Natural killer cell (primary cell): ENCODE measurements at regions not wholly inside any gene's neighbourhood (a gene's known extent, or its start where the extent isn't known, plus 50 kb on each side); places are given as distances from the start of the nearest gene placed in this dataset.

Experiments used
- ATAC-seq, 3 donors: fragments of 150-1000 bp in 2 of 3; fragments of 200-7000 bp in 1 of 3; cut with Tn5 transposase; 1 replicate in 1 of 3; 2 replicates in 2 of 3; pipeline ENCODE4 v1.10.0; 2021; ENCODE audit warnings: mild to moderate bottlenecking in 2 of 3, moderate library complexity in 2 of 3
- DNase-seq, 2 donors: peaks; one replicate each; pipeline versions ENCODE4 v3.0.0 to v3.0.0-alpha.2; 2013 to 2021; ENCODE audit warnings: mixed read lengths in 1 of 2
- H3K27ac ChIP-seq: one replicate; pipeline ENCODE4 v1.5.1; 2013; ENCODE audit warnings: mild to moderate bottlenecking, low read length
- H3K27me3 ChIP-seq: one replicate; pipeline ENCODE4 v1.6.1; 2013; ENCODE audit warnings: low read length; ENCODE audit not compliant: control insufficient read depth, insufficient read depth
- H3K36me3 ChIP-seq: one replicate; pipeline ENCODE4 v1.6.1; 2013; ENCODE audit warnings: low read length; ENCODE audit not compliant: control insufficient read depth, insufficient read depth
- H3K4me1 ChIP-seq: one replicate; pipeline ENCODE4 v1.6.1; 2013; ENCODE audit warnings: low read length; ENCODE audit not compliant: control insufficient read depth, insufficient read depth
- H3K4me3 ChIP-seq: one replicate; pipeline ENCODE4 v1.5.1; 2013; ENCODE audit warnings: low read length
- H3K9me3 ChIP-seq: one replicate; pipeline ENCODE4 v1.6.1; 2013; ENCODE audit warnings: low read length; ENCODE audit not compliant: control insufficient read depth, insufficient read depth
- H3K27ac Mint-ChIP-seq, 2 donors: one replicate each; pipeline ENCODE4 v1.8.0; 2022; ENCODE audit warnings: mild to moderate bottlenecking in 2 of 2, mixed read lengths in 2 of 2, moderate library complexity in 1 of 2
- H3K27me3 Mint-ChIP-seq, 2 donors: one replicate each; pipeline ENCODE4 v1.8.0; 2022; ENCODE audit warnings: low read depth in 2 of 2, mixed read lengths in 2 of 2
- H3K36me3 Mint-ChIP-seq: one replicate; pipeline ENCODE4 v1.8.0; 2022; ENCODE audit warnings: mixed read lengths
- H3K4me1 Mint-ChIP-seq, 2 donors: one replicate each; pipeline ENCODE4 v1.8.0; 2022; ENCODE audit warnings: mixed read lengths in 2 of 2
- H3K4me3 Mint-ChIP-seq: one replicate; pipeline ENCODE4 v1.8.0; 2022; ENCODE audit warnings: mild to moderate bottlenecking, moderate library complexity, mixed read lengths
- H3K9me3 Mint-ChIP-seq, 2 donors: one replicate each; pipeline ENCODE4 v1.8.0; 2022; ENCODE audit warnings: mixed read lengths in 2 of 2
- WGBS: methylation state at CpG from one replicate; pipeline ENCODE4 v1.1.7; 2013; ENCODE audit warnings: missing lambda C conversion rate; ENCODE audit not compliant: insufficient coverage; 5-methylcytosine and 5-hydroxymethylcytosine counted together
- intact Hi-C: fragments of 100-400 bp; cut with micrococcal nuclease; formaldehyde crosslinking; loops from one replicate; pipeline ENCODE4 v1.14.2; 2022
- TF ChIP-seq, protein P1 (sequence below): fragments of 200-600 bp; IDR thresholded peaks from one replicate; pipeline ENCODE4 v1.8.0; 2022; ENCODE audit warnings: antibody characterized with exemption

DNA sequence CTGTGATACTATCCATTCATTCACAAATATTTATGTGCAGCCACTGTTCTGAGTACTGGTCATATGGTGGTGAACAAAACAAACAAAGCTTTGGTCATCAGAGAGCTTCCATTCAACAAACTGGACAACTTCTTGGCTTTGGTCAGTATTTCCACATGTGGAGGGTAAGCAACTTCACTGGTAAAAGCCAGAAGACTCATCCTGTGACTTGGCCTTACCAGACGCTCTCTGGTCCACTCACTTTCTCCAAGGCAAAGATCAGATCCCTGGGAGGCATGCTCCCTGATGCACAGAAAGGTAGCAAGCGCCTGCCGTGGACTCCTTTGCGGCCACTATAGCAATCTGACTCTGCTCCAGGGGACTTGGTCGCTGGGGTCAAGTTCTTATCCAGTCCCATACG, 179.5 kb downstream of the EN1 start:
- DNase-seq (no peak), ATAC-seq (no peak)
- no peak overlapping the region for H3K27ac Mint-ChIP-seq
- H3K36me3 ChIP-seq: no peaks in the 10 kb centered on the region
- no peaks in the 10 kb centered on the region for H3K27me3 Mint-ChIP-seq
- TF ChIP-seq, protein P1, sequence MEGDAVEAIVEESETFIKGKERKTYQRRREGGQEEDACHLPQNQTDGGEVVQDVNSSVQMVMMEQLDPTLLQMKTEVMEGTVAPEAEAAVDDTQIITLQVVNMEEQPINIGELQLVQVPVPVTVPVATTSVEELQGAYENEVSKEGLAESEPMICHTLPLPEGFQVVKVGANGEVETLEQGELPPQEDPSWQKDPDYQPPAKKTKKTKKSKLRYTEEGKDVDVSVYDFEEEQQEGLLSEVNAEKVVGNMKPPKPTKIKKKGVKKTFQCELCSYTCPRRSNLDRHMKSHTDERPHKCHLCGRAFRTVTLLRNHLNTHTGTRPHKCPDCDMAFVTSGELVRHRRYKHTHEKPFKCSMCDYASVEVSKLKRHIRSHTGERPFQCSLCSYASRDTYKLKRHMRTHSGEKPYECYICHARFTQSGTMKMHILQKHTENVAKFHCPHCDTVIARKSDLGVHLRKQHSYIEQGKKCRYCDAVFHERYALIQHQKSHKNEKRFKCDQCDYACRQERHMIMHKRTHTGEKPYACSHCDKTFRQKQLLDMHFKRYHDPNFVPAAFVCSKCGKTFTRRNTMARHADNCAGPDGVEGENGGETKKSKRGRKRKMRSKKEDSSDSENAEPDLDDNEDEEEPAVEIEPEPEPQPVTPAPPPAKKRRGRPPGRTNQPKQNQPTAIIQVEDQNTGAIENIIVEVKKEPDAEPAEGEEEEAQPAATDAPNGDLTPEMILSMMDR: no peak
- H3K4me3 ChIP-seq: no peak overlapping the region
- H3K9me3 ChIP-seq: no peaks in the 10 kb centered on the region
- no peak overlapping the region for H3K4me3 Mint-ChIP-seq
- no peaks in the 10 kb centered on the region for H3K27me3 ChIP-seq
- H3K4me1 ChIP-seq: no peaks in the 10 kb centered on the region
- H3K4me1 Mint-ChIP-seq: no peaks in the 10 kb centered on the region
- H3K9me3 Mint-ChIP-seq: no peaks in the 10 kb centered on the region
- intact Hi-C loops: no loop called here
- 92% methylated on average over 6 of the region's 6 CpGs for WGBS
- no peak overlapping the region for H3K27ac ChIP-seq
- H3K36me3 Mint-ChIP-seq: no peaks in the 10 kb centered on the region

DNA sequence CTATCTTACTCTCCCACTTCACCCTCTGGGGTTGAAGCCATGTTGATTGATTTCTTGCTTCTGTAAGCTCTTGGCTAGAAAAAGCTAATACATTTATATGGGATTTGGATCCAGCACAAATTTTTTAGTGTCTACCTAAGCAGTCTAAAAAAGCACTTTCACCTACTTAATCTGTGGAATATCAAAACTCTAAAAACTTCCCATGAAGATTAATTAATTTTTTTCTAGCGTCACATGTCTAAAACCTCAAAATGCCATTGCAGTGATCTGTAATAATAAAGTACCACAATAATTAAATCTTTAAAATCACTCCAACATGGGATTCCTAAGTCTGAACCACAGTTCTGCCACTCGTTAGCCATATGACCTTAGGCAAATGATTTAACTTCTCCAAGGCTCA, 180.1 kb downstream of the EN1 start:
- no peaks in the 10 kb centered on the region for H3K9me3 ChIP-seq
- Mint-ChIP-seq H3K4me1 (no peaks in the 10 kb centered on the region), H3K36me3 (no peaks in the 10 kb centered on the region), H3K4me3 (no peak overlapping the region), H3K27ac (no peak overlapping the region), H3K9me3 (no peaks in the 10 kb centered on the region), H3K27me3 (no peaks in the 10 kb centered on the region)
- TF ChIP-seq, protein P1: no peak
- 81% methylated on average over 2 of the region's 2 CpGs for WGBS
- no peaks in the 10 kb centered on the region for H3K4me1 ChIP-seq
- intact Hi-C loops: no loop called here
- no peaks in the 10 kb centered on the region for H3K36me3 ChIP-seq
- H3K4me3 ChIP-seq: no peak overlapping the region
- no peaks in the 10 kb centered on the region for H3K27me3 ChIP-seq
- ATAC-seq (no peak), DNase-seq (no peak)
- H3K27ac ChIP-seq: no peak overlapping the region

DNA sequence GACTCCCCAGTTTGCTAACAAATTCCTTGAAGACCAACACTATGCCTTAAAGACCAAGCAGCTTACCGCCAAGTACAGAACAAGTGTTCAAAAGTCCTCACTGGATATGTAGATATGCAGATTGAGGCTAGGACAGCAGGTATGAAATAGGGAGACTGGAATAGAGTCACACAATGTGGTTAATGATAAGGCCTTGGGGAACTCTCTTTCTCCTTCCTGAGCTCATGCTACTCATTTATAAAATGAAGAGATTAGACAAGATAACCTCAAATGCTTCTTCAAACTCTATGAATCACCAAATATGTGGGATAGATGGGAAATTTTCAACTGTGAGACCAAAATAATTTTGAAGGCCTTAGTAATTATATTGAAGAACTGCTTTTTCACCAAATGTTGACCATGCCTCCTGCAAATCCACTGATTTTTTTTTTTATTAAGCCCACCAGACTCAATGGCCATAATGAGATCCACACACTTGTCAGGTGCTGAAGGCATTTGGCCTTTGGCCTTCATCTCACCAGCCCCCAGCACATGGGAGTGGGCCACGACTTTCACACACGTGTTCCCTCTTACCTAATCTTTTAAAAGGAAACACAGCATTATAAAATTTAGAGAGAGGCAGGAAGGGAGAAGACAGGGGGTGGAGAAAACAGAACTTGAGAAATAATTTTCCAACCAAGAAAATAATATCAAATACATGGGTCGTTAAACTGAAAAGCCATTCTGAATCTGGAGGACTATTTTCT, 181.5 kb downstream of the EN1 start:
- Mint-ChIP-seq H3K4me3 (no peak overlapping the region), H3K27me3 (no peaks in the 10 kb centered on the region), H3K27ac (no peak overlapping the region), H3K9me3 (peaks cover 0 to 2% of the 10 kb centered on the region in 2 donors), H3K36me3 (no peaks in the 10 kb centered on the region), H3K4me1 (no peaks in the 10 kb centered on the region)
- 86% methylated on average over 1 of the region's 4 CpGs for WGBS
- no peak overlapping the region for H3K4me3 ChIP-seq
- no peaks in the 10 kb centered on the region for H3K27me3 ChIP-seq
- H3K27ac ChIP-seq: no peak overlapping the region
- DNase-seq: no peak
- TF ChIP-seq, protein P1: no peak
- H3K36me3 ChIP-seq: no peaks in the 10 kb centered on the region
- intact Hi-C loops: no loop called here
- no peaks in the 10 kb centered on the region for H3K4me1 ChIP-seq
- no peaks in the 10 kb centered on the region for H3K9me3 ChIP-seq
- ATAC-seq: no peak

DNA sequence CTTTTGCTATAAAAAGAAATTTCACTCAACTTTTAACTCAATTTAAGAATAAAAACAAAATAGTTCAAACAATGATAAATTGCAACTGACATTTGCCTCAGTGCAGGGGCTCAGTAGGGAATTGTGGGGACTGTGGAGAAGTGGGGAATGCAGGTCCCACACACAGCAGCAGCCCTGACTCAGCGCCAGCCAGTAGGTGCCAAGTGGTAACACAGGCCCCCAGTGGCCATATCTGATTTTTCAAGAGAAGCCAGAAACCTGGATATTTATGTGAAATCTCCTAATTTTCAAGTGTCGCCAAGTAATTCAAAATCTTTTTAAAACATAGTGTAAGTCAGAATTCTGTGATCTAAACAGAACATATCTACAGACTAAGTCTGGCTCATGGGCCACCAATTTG, 186.3 kb downstream of the EN1 start:
- 82% methylated on average over 2 of the region's 2 CpGs for WGBS
- Mint-ChIP-seq H3K4me3 (no peak overlapping the region), H3K27me3 (no peaks in the 10 kb centered on the region)

More for the DNA sequence above, 186.3 kb downstream of the EN1 start:
- no peaks in the 10 kb centered on the region for H3K9me3 ChIP-seq
- DNase-seq: no peak
- Mint-ChIP-seq H3K36me3 (no peaks in the 10 kb centered on the region), H3K4me1 (no peaks in the 10 kb centered on the region), H3K27ac (no peak overlapping the region), H3K9me3 (peaks cover 0 to 2% of the 10 kb centered on the region in 2 donors)
- no peaks in the 10 kb centered on the region for H3K4me1 ChIP-seq
- no peak overlapping the region for H3K27ac ChIP-seq
- TF ChIP-seq, protein P1: no peak
- H3K27me3 ChIP-seq: no peaks in the 10 kb centered on the region
- intact Hi-C loops: no loop called here
- no peak for ATAC-seq
- H3K4me3 ChIP-seq: no peak overlapping the region
- H3K36me3 ChIP-seq: no peaks in the 10 kb centered on the region
